GM19025 (cell line): ENCODE measurements at regions not wholly inside any gene's neighbourhood (a gene's known extent, or its start where the extent isn't known, plus 50 kb on each side); places are given as distances from the start of the nearest gene placed in this dataset.
"Not testable (repeated sequence)": the region's sequence is repeated elsewhere in the genome, so short reads cannot be mapped to it uniquely, and the experiment has no call there.

ENCODE experiments used
- ATAC-seq: cut with Tn5 transposase; IDR thresholded peaks from one replicate; pipeline ENCODE4 v1.9.1; 2021; ENCODE audit warnings: mild to moderate bottlenecking, low read depth, moderate library complexity; ENCODE audit not compliant: unreplicated experiment

GRCh38 chr5:104084896-104085295 is 522.3 kb upstream of the NUDT12 start:
- no peak for ATAC-seq

- ATAC-seq = no peak
Observed at GRCh38 chr5:104082754-104083153, 520.2 kb upstream of the NUDT12 start.

GRCh38 chr5:104081232-104081631 is 518.6 kb upstream of the NUDT12 start:
- ATAC-seq = no peak

GRCh38 chr5:104080646-104081175 is 518.1 kb upstream of the NUDT12 start:
- ATAC-seq = no peak

GRCh38 chr5:104079861-104080645 is 517.5 kb upstream of the NUDT12 start:
- ATAC-seq = not testable (repeated sequence)

GRCh38 chr5:104071887-104072286 is 509.3 kb upstream of the NUDT12 start:
- ATAC-seq = no peak

GRCh38 chr5:104062621-104063377 is 500.2 kb upstream of the NUDT12 start:
- ATAC-seq = no peak

GRCh38 chr5:104061707-104062106 is 499.1 kb upstream of the NUDT12 start:
- no peak for ATAC-seq

GRCh38 chr5:104053353-104053649 is 490.7 kb upstream of the NUDT12 start:
- ATAC-seq = no peak

GRCh38 chr5:104052558-104053352 is 490.2 kb upstream of the NUDT12 start:
- no peak for ATAC-seq

GRCh38 chr5:104050436-104050835 is 487.8 kb upstream of the NUDT12 start:
- ATAC-seq = no peak

GRCh38 chr5:104049752-104050151 is 487.2 kb upstream of the NUDT12 start:
- no peak for ATAC-seq

- no peak for ATAC-seq
Observed at GRCh38 chr5:104048231-104048630, 485.6 kb upstream of the NUDT12 start.

GRCh38 chr5:104045987-104046386 is 483.4 kb upstream of the NUDT12 start:
- ATAC-seq = no peak

GRCh38 chr5:104039871-104040270 is 477.3 kb upstream of the NUDT12 start:
- ATAC-seq = not testable (repeated sequence)

GRCh38 chr5:104037136-104037535 is 474.5 kb upstream of the NUDT12 start:
- ATAC-seq = not testable (repeated sequence)

GRCh38 chr5:104033186-104033585 is 470.6 kb upstream of the NUDT12 start:
- not testable (repeated sequence) for ATAC-seq

- no peak for ATAC-seq
Observed at GRCh38 chr5:104024538-104024937, 461.9 kb upstream of the NUDT12 start.

GRCh38 chr5:104023739-104024138 is 461.1 kb upstream of the NUDT12 start:
- ATAC-seq = no peak

GRCh38 chr5:104019956-104020355 is 457.4 kb upstream of the NUDT12 start:
- no peak for ATAC-seq

- ATAC-seq = no peak
Observed at GRCh38 chr5:104018299-104018698, 455.7 kb upstream of the NUDT12 start.
